KMS-11 (cell line): ENCODE measurements at regions not wholly inside any gene's neighbourhood (a gene's known extent, or its start where the extent isn't known, plus 50 kb on each side); places are given as distances from the start of the nearest gene placed in this dataset.
"Not testable (repeated sequence)": the region's sequence is repeated elsewhere in the genome, so short reads cannot be mapped to it uniquely, and the experiment has no call there.

Experiments
- H2AFZ ChIP-seq: fragments of 200-600 bp; sonication (generic); 2 replicates; pipeline ENCODE4 v1.6.1; 2016; ENCODE audit warnings: antibody characterized with exemption, mixed run types, low read depth
- H3K27ac ChIP-seq: fragments of 200-600 bp; sonication (generic); 2 replicates; pipeline ENCODE4 v1.6.1; 2016; ENCODE audit warnings: mild to moderate bottlenecking, mixed run types
- H3K27me3 ChIP-seq: fragments of 200-600 bp; sonication (generic); 2 replicates; pipeline ENCODE4 v1.6.1; 2017; ENCODE audit warnings: mild to moderate bottlenecking, low read depth, mixed run types, moderate library complexity; ENCODE audit not compliant: insufficient read depth
- H3K36me3 ChIP-seq: fragments of 200-600 bp; sonication (generic); 2 replicates; pipeline ENCODE4 v1.6.1; 2017; ENCODE audit warnings: mild to moderate bottlenecking, mixed run types; ENCODE audit not compliant: insufficient read depth
- H3K4me1 ChIP-seq: fragments of 200-600 bp; sonication (generic); 2 replicates; pipeline ENCODE4 v1.6.1; 2016; ENCODE audit warnings: mild to moderate bottlenecking, low read depth, mixed run types; ENCODE audit not compliant: poor library complexity, severe bottlenecking
- H3K4me2 ChIP-seq: fragments of 200-600 bp; sonication (generic); 2 replicates; pipeline ENCODE4 v1.7.0; 2016; ENCODE audit warnings: mild to moderate bottlenecking, mixed run types
- H3K4me3 ChIP-seq: fragments of 200-600 bp; sonication (generic); IDR thresholded peaks from 2 replicates; pipeline ENCODE4 v1.6.1; 2017; ENCODE audit warnings: low read depth, low read length, mixed read lengths; ENCODE audit not compliant: insufficient read depth
- H3K79me2 ChIP-seq: fragments of 200-600 bp; sonication (generic); 2 replicates; pipeline ENCODE4 v1.6.1; 2016; ENCODE audit warnings: low read depth, mixed run types; ENCODE audit not compliant: insufficient read depth
- H3K9ac ChIP-seq: fragments of 200-600 bp; sonication (generic); 2 replicates; pipeline ENCODE4 v1.6.1; 2016; ENCODE audit warnings: mild to moderate bottlenecking, mixed run types
- H4K20me1 ChIP-seq: fragments of 200-600 bp; sonication (generic); 2 replicates; pipeline ENCODE4 v1.6.1; 2016; ENCODE audit warnings: mild to moderate bottlenecking, mixed run types; ENCODE audit not compliant: insufficient read depth
- TF ChIP-seq, protein P1 (sequence below): fragments of 200-600 bp; sonication (generic); conservative IDR thresholded peaks from 2 replicates; pipeline ENCODE4 v1.6.1; 2017; ENCODE audit warnings: low read depth, mild to moderate bottlenecking, antibody characterized with exemption, low read length, moderate library complexity, mixed read lengths

DNA sequence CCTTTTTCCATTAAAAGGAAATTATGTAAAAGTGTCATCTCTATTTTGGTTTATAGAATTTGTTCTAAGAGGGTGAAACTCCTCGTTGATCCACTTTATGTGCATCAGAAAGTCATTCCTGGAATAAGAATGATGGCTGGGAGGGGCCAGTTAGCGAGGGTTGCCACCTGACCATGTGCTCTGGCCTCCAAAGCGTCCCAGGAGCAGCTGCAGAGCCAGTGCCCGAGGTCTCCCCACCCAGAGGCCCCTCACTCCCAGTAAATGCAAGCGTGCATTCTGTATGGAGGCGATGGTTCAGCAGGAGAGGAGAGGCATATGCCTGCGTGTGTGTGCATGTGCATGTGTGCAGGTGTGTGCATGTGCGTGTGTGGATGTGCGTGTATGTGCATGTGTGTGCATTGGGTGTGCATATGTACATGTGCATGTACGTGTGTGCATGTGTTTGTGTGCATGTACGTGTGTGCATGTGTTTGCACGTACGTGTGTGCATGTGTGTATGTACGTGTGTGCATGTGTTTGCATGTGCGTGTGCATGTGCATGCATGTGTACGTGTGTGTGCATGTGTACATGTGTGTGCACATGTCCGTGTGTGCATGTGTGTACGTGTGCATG is 345.8 kb downstream of the TEX29 start:
- Histone ChIP-seq H3K4me3 (no peak overlapping the region), H3K4me2 (no peak overlapping the region), H4K20me1 (no peaks in the 10 kb centered on the region), H3K27ac (no peak overlapping the region), H3K79me2 (no peaks in the 10 kb centered on the region), H3K27me3 (no peaks in the 10 kb centered on the region), H3K9ac (no peak overlapping the region), H3K36me3 (no peaks in the 10 kb centered on the region), H2AFZ (no peak overlapping the region), H3K4me1 (no peaks in the 10 kb centered on the region)
- TF ChIP-seq, protein P1, sequence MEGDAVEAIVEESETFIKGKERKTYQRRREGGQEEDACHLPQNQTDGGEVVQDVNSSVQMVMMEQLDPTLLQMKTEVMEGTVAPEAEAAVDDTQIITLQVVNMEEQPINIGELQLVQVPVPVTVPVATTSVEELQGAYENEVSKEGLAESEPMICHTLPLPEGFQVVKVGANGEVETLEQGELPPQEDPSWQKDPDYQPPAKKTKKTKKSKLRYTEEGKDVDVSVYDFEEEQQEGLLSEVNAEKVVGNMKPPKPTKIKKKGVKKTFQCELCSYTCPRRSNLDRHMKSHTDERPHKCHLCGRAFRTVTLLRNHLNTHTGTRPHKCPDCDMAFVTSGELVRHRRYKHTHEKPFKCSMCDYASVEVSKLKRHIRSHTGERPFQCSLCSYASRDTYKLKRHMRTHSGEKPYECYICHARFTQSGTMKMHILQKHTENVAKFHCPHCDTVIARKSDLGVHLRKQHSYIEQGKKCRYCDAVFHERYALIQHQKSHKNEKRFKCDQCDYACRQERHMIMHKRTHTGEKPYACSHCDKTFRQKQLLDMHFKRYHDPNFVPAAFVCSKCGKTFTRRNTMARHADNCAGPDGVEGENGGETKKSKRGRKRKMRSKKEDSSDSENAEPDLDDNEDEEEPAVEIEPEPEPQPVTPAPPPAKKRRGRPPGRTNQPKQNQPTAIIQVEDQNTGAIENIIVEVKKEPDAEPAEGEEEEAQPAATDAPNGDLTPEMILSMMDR, result no peak

DNA sequence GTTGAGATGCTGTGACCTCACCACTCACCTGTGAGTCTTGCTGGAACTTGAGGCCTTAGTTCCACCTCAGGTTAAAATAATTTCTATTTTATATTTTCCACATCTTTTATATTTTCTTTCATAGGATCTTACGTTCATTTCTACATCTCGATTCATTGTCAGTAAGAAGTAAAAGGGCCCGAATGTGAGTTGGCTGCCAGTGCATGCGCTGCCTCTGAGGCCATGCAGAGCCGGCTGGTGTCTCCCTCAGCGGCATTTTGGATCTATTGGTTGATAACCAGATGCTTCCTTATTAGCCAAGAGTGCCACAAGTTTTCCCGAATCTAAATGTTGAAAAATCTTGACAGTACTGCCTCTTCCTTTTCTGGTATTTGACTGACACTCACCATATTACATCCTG is 347.3 kb downstream of the TEX29 start:
- H4K20me1 ChIP-seq, result no peaks in the 10 kb centered on the region
- H3K36me3 ChIP-seq, result no peaks in the 10 kb centered on the region
- no peak overlapping the region for H3K4me2 ChIP-seq
- no peaks in the 10 kb centered on the region for H3K4me1 ChIP-seq
- no peak overlapping the region for H2AFZ ChIP-seq
- TF ChIP-seq, protein P1, result no peak
- H3K27ac ChIP-seq, result no peak overlapping the region
- H3K9ac ChIP-seq, result no peak overlapping the region
- H3K4me3 ChIP-seq, result no peak overlapping the region
- no peaks in the 10 kb centered on the region for H3K79me2 ChIP-seq
- no peaks in the 10 kb centered on the region for H3K27me3 ChIP-seq

GRCh38 chr13:111668451-111668850 is 348.0 kb downstream of the TEX29 start:
- Histone ChIP-seq H3K79me2 (no peaks in the 10 kb centered on the region), H3K9ac (no peak overlapping the region), H3K27ac (no peak overlapping the region), H3K4me2 (no peak overlapping the region), H3K4me1 (no peaks in the 10 kb centered on the region), H3K4me3 (no peak overlapping the region), H4K20me1 (no peaks in the 10 kb centered on the region), H3K27me3 (no peaks in the 10 kb centered on the region), H3K36me3 (no peaks in the 10 kb centered on the region), H2AFZ (no peak overlapping the region)
- TF ChIP-seq, protein P1, result no peak

DNA sequence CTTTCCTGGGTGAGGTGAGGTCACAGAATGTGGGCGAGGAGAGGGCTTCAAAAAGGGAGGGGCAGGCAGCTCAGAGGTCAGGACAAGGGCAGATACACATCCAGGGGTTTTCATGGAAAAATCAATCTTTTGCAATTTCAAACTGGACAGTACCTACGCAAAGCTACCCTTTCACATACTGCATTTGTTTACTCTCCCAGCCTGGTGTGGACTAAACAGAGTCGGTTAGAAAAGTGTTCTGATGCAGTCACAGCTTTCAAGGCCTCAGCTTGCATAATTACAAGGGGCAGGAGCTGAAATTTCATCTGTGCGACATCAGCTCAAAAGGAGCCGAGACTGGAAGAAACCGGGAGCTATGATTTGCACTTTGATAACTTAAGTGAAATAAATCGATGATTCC is 351.8 kb downstream of the TEX29 start:
- not testable (repeated sequence) for H4K20me1 ChIP-seq, H2AFZ ChIP-seq, H3K27ac ChIP-seq, H3K4me3 ChIP-seq, H3K4me1 ChIP-seq, H3K4me2 ChIP-seq, H3K36me3 ChIP-seq, H3K27me3 ChIP-seq, H3K9ac ChIP-seq, H3K79me2 ChIP-seq

- H3K27ac ChIP-seq, H3K27me3 ChIP-seq, H3K4me1 ChIP-seq, H2AFZ ChIP-seq, H3K4me3 ChIP-seq, H3K36me3 ChIP-seq, H3K79me2 ChIP-seq, H4K20me1 ChIP-seq, H3K9ac ChIP-seq, H3K4me2 ChIP-seq: not testable (repeated sequence)
Measured at GRCh38 chr13:111678120-111678882, 357.9 kb downstream of the TEX29 start.

DNA sequence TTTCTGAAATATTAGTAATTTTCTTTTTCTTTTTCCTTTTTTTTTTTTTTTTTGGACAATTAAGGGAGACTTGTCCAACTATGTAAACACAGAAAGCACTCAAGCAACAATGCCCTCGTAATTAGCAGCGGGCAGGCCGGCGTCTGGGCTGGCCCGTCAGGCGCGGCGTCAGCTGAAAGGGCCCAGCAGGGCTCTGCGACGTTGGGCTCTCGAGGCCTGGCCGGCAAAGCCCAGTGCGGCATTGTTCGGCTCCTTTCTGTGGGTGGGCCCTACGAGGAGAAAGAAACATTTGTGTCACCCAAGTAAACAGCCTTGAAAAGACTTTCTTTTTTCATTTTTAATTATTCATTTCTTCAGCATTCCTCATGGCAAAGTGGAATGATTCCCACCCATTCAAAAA is 359.2 kb downstream of the TEX29 start:
- not testable (repeated sequence) for H3K27ac ChIP-seq, H3K4me3 ChIP-seq, H3K36me3 ChIP-seq, H3K9ac ChIP-seq, H3K4me2 ChIP-seq, H3K79me2 ChIP-seq, H2AFZ ChIP-seq, H3K4me1 ChIP-seq, H4K20me1 ChIP-seq, H3K27me3 ChIP-seq

- not testable (repeated sequence) for H3K9ac ChIP-seq, H3K79me2 ChIP-seq, H3K4me1 ChIP-seq, H3K4me2 ChIP-seq, H3K36me3 ChIP-seq, H3K27me3 ChIP-seq, H4K20me1 ChIP-seq, H2AFZ ChIP-seq, H3K27ac ChIP-seq, H3K4me3 ChIP-seq
Measured at GRCh38 chr13:111680100-111680499, 359.7 kb downstream of the TEX29 start.

GRCh38 chr13:111692028-111692427 is 371.6 kb downstream of the TEX29 start:
- not testable (repeated sequence) for H3K36me3 ChIP-seq, H3K4me3 ChIP-seq, H4K20me1 ChIP-seq, H2AFZ ChIP-seq, H3K9ac ChIP-seq, H3K27me3 ChIP-seq, H3K4me1 ChIP-seq, H3K4me2 ChIP-seq, H3K79me2 ChIP-seq, H3K27ac ChIP-seq
